NT2/D1 (cell line): ENCODE measurements at regions not wholly inside any gene's neighbourhood (a gene's known extent, or its start where the extent isn't known, plus 50 kb on each side); places are given as distances from the start of the nearest gene placed in this dataset.

Experiments
- SUZ12 ChIP-seq: IDR thresholded peaks from 2 replicates; pipeline ENCODE4 v1.6.1; 2011; ENCODE audit not compliant: insufficient read length, insufficient read depth; ENCODE audit errors: extremely low read depth
- YY1 ChIP-seq: IDR thresholded peaks from 2 replicates; pipeline ENCODE4 v1.6.1; 2011; ENCODE audit not compliant: insufficient read length, insufficient read depth

DNA sequence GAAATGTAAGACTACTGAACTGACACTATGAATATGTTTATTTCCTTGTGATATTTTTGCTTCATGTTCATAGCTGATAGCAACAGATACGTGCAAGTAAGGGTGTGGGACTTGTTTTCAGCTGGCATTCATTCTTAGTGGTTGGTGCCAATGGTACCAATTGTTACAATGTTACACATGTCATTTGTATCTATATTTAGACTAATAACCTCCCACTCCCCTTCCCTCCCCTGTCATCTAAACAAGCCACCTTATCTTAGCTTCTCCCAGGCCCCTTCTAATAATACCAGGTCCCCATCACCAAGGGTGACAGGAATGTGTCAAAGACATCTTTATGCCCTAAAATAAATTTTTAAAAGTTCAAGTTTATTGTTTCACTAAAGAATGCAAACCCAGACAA lies 294.7 kb upstream of the FAM98A start:
- TF ChIP-seq YY1 (no peak), SUZ12 (no peak)
